ENCODE measurements at regions not wholly inside any gene's neighbourhood (a gene's known extent, or its start where the extent isn't known, plus 50 kb on each side); places are given as distances from the start of the nearest gene placed in this dataset.

GRCh38 chr4:114323841-114324240 is 274.8 kb upstream of the UGT8 start:
- no peak for TF ChIP-seq CTCF (IDR thresholded peaks at IDR 0.05)
- TF ChIP-seq POLR2A (IDR thresholded peaks at IDR 0.05): no peak

All from upper lobe of left lung (tissue), 4 donors.